Fibroblast of peridontal ligament (primary cell): ENCODE measurements at regions not wholly inside any gene's neighbourhood (a gene's known extent, or its start where the extent isn't known, plus 50 kb on each side); places are given as distances from the start of the nearest gene placed in this dataset.
A peak's percentile ranks its signal among the peaks of the same experiment; 100 is the strongest.
"Not testable (repeated sequence)": the region's sequence is repeated elsewhere in the genome, so short reads cannot be mapped to it uniquely, and the experiment has no call there.

Experiments used
- DNase-seq: peaks from one replicate; pipeline ENCODE4 v3.0.0-alpha.2; 2010; ENCODE audit errors: extremely low read depth

DNA sequence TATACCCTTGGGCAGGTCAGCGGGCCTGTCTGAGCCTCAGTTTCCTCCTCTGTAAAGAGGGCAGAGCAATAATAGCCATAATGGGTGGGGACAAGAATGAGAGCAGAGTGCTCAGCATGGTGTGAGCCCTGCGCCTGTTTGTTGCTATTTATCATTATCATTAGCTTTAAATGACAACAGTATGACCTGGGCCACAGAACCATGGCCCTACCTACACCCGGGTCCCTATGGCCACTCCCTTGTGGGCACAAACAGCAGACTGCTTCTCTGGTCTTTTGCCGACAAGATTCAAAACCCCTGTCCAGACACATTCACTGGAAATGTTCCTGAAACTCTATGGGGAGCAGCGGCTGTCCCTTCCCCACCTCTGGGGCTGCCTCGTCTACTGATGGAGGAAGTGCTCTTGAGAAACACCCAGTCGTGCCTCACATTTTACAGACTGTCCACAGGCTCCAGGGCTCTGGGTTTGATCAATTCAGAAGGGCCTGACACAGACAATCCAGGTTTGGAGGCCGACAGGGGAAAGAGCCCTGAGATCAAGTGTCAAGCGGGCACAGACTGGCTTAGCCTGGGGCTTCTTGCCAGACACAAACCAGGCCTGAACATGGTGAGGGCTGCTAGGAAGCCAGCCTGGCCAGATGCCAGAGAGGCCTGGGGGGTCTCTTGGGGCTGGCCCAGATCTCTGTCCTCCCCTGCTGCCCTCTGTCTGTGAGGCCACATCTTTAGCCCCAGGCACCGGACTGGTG lies 112.5 kb upstream of the CD82 start:
- no peak for DNase-seq

- DNase-seq = no peak
These were observed 111.6 kb upstream of the CD82 start for GRCh38 chr11:44453871-44454270.

- no peak for DNase-seq
These were observed 110.8 kb upstream of the CD82 start for GRCh38 chr11:44454666-44455065.

DNA sequence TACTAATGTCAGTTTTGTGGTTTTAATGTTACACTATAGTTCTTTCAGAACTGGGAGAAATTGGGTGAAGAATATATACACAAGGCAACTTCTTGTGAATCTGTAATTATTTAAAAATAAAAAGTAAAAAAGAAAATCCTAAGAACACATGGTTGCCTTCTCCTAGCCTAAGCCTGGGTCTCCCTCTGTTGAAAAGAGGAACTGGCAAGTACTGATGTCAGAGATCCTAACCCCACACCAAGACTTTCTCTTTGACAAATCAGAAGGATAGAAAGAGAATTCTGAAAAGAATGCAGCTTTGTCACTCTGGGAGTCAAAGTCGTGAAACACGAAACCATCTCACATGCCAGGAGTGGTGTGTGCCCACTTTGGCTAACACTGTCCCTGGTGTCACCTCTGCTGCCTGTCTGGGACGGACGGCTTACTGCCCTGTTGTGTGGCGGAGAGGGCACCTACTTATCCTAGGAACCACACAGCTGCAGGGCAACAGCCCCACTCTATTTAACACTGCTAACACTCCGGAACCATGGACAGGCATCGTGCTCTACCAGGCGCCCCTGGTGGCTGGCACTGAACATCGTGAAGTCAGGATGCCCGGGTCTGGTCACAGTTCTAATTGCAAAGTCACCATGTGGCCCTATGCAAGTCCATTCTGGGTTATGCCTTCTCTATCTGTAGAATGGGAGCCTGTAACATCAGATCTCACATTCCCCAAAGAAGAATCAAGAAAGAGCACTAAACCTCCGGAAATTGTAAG lies 108.7 kb upstream of the CD82 start:
- DNase-seq = no peak

DNA sequence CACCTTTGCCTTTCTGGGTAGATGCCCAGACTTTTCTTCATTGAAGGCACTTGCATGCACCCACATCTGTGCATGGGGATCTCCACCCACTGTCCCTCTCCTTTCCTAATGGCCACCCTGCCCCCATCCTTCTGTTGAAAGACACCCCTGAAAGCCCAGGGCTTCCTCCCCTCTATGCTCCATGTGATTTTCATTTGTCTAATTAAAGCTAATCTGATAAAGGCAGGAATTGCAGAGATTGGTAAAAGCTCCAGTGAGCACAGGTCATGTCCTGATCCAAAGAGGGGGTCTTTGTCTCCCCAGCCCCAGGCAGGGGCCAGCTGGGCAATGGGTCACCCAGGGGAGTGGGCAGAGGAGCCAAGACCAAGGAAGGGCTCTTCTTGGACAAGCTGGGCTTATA lies 107.6 kb upstream of the CD82 start:
- no peak for DNase-seq

GRCh38 chr11:44463751-44464150 lies 101.7 kb upstream of the CD82 start:
- no peak for DNase-seq

GRCh38 chr11:44464741-44465140 lies 100.7 kb upstream of the CD82 start:
- peak; percentile 2 for DNase-seq

DNA sequence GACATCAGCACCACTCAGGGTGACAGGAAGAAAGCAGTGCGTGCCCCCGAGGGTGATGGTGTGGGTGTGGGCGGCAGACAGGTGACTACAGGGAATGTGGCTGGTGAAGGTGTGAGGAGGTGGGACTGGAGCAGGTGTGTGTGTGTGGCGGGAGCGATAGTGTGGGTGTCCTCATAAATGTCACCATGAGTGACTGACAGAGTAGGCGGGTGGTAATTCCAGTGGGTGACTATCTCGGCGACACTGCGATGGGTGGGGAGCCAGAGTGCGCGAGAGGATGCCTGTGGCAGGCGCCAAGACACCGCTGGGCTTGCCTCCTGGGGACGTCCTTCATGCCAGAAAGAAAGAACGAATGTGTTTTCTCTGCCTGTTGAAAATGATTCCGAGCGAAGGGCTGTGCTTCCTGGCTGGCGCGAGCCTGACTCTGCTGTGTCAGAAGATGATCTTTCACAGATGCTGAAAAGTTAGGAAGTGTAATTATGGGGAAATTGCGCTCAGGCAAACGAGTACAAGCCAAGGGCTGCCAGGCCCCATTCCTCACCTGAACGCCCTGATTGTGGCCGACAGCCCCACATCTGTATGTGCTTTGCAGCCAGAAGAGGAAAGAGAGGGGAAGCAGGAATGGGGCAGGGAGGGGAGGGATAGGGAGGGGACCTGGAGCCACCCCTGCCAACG lies 98.8 kb upstream of the CD82 start:
- DNase-seq = no peak

- DNase-seq = no peak
These were observed 98.0 kb upstream of the CD82 start for GRCh38 chr11:44467413-44467812.

GRCh38 chr11:44467931-44468330 lies 97.5 kb upstream of the CD82 start:
- no peak for DNase-seq

DNA sequence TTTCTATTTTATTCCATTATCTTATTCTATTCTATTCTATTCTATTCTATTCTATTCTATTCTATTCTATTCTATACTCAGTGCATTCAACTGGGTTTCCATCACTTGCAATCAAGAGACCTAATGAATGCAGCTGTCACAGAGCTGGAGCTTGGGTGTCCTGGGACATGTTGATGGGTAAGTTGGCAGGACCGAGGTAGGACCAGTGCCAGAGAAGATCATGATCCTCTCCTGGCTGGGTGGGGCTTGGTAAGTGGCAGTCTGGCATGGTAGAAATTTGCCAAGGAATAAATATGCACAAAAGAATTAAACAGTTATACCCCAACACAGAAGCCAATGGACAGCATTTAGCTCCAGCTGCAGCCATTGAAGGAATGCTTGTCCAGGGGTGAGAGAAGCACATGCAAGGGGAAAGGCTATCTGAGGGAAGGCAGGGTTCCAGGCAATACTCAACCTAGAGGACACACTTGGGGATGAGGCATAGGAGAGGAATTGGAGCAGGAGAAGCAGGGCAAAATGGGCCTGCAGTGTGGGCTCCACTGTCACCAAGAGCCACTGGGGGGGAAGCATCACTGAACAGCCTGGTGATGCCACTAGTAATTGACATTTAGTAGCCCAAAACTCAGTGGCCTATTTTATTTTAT lies 97.0 kb upstream of the CD82 start:
- no peak for DNase-seq

DNA sequence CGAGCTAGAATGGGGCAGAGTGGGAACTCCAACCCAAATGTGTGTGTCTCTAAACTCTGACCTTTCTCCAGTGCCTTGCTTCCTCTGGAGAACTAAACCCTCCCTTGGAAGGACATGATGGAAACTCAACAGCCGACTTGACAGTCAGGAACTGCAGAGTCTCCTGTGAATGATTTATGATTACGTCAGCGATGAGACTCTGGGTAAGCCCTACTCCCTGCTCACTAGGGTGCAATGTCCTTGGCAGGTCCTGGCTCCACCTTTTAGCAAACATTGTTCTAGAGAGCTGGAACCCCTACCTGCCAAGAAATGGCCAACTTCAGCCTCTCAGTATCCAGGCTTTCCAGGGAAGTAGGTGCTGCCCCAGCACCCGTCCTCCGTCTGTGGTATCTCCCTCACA lies 96.1 kb upstream of the CD82 start:
- DNase-seq = no peak

- DNase-seq = no peak
These were observed 94.6 kb upstream of the CD82 start for GRCh38 chr11:44470854-44471253.

- DNase-seq = no peak
These were observed 93.9 kb upstream of the CD82 start for GRCh38 chr11:44471603-44472002.

DNA sequence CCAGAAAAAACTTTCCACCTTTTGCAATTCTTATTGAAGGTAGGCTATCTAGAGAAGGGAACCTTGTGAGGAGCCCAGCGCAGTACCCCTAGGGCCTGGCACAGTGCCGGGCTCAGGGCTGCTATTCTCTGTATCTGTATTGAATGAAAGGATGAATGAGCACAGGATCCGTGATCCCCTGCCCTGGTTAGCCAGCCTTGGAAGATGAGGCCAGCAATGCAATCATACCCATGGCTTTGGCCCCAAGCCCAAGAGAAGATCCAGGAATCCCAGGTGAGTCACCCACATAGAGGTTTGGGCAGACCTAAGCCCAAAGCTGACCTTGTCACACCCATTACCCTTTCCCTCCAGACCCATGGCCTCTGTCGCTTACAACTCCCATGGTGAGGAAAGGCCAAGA lies 92.5 kb upstream of the CD82 start:
- DNase-seq = no peak

GRCh38 chr11:44474702-44475101 lies 90.8 kb upstream of the CD82 start:
- DNase-seq = no peak

DNA sequence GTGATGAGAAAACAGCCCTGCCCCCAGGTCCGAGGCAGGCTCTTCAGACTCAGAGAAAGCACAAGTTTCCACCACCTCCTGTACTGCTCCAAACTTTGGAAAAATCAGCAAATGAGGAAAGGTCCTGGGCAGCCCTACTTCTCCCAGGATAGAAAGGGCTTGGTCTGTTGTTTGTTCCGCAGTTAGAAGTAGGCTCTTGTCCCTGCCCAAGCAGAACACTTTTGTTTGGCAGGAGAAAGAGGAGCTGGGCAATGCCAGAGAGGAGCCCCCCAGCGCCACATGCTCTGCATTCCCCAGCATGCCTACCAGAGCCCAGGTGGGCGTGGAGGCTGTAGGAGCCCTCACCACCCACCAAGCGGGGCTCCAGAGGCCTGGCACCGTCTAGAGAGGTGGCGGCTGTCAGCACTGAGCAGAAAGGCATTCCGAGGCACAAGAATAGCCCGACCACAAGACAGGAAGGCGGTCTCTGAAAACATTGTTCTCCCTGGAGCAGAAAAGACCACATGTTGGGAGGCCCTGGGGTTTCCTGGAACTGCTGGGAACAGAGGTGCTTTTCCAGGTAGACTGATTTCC lies 90.3 kb upstream of the CD82 start:
- DNase-seq = no peak

DNA sequence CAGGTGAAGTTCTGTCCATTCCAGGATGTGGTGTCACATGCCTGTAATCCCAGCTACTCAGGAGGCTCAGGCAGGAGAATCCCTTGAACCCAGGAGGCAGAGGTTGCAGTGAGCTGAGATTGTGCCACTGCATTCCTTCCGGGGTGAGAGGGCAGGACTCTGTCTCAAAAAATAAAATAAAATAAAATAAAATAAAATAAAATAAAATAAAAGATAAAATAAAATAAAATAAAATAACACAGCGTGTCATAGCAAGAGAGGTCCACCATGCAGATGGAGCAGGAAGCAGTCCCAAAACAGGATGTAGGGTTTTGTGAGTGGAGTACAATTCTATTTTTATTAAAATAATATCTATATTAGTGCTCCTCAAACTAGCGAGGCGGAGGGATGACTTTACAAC lies 83.1 kb upstream of the CD82 start:
- DNase-seq = not testable (repeated sequence)

GRCh38 chr11:44483919-44484610 lies 81.4 kb upstream of the CD82 start:
- DNase-seq = peak; percentile 27

DNA sequence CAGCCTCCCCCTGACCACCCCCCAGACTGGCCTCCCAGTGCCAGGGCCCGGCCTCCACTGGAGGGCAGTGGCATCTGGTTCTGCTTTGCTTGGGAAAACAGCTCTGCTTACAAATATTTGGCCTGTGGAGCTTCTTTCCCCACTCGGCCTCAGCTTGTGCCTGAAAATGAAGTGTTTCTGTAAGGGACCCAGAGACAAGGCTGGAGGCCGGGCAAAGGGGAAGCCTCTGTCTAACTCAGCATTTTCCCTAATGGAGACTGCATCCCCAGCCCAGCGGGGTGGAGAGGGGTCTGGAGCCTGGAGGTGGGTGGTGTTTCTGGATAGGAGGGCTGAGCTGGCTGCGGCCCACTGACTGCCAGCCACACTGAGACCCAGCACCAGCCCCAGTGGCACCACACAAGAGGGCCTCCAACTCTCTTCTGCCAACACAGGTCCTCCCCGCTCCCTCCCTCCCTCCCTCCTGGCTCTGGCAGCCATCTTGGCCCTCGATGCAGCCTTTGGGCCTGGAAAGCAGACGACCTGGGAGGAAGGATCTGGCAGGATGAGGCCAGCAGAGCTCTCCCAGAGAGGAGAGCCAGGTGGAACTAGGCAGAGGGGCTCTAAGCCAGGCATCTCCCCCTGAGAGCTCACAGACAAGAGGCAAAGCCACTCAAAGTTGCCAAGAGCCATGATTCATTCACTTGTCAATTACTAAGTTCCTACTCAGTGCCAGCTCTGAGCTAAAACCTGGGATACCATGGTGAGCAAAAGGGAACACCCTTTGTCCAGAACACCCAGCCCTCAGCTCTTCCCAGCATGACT lies 77.1 kb upstream of the CD82 start:
- no peak for DNase-seq

DNA sequence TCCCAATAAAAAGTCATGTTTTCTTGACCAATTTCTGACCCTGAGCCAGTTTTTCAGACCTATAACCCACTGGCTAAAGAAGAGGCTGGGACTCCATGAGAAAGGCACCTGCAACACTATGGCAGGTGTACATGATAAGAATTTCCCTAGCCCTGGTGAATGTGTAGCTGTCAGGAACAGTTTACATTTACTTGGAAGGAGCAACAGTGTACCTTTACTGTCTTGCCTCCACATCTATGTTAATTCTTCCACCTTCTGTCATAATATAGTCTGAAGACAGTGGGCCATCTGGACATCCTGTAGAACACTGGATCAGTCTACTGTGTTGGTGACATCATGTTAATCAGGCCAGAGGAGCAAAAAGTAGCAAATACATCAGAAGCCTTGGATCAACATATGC lies 72.1 kb upstream of the CD82 start:
- no peak for DNase-seq
